T-helper 2 cell treated with Interferon-gamma antibody and Interleukin-4, amounts not matched to agents 100 ng/mL and 5 ng/mL, for 36 hours (primary cell): ENCODE measurements at regions not wholly inside any gene's neighbourhood (a gene's known extent, or its start where the extent isn't known, plus 50 kb on each side); places are given as distances from the start of the nearest gene placed in this dataset.
"Not testable (repeated sequence)": the region's sequence is repeated elsewhere in the genome, so short reads cannot be mapped to it uniquely, and the experiment has no call there.

Experiments
- intact Hi-C: fragments of 100-400 bp; cut with micrococcal nuclease; formaldehyde crosslinking; loops from one replicate; pipeline ENCODE4 v1.15.1; 2023

DNA sequence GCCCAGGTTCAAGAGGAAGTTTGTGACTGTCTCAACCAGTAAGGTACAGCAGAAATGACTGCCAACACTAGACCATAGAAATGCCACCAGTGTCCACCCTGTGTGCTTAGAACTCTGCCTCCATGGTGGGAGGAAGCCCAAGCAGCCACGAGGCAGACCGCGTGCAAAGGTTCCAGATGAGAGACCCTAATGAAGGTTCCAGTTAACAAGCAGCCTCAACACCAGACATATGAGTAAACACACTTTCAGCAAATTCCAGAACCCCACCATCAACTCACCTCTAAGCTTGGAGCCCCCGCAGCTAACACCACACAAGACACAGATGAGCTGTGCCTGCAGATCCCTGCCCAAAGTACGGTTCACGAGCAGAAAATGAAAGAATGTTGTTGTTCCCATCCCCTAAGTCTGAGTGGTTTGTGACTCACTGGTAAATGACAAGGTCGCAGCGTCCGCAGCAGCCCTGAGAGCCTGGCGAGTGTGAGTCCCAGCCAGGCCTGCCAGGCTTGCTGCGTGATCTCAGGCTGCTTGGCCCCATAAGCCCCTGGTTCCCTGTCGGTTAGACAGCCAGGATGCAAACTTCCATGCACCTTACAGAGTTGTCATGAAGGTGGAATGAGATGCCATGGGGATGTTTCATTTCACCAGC is 193.7 kb downstream of the C16orf95 start:
- intact Hi-C loops: no loop called here

GRCh38 chr16:87124405-87124804 is 192.8 kb downstream of the C16orf95 start:
- intact Hi-C loops: not testable (repeated sequence)

DNA sequence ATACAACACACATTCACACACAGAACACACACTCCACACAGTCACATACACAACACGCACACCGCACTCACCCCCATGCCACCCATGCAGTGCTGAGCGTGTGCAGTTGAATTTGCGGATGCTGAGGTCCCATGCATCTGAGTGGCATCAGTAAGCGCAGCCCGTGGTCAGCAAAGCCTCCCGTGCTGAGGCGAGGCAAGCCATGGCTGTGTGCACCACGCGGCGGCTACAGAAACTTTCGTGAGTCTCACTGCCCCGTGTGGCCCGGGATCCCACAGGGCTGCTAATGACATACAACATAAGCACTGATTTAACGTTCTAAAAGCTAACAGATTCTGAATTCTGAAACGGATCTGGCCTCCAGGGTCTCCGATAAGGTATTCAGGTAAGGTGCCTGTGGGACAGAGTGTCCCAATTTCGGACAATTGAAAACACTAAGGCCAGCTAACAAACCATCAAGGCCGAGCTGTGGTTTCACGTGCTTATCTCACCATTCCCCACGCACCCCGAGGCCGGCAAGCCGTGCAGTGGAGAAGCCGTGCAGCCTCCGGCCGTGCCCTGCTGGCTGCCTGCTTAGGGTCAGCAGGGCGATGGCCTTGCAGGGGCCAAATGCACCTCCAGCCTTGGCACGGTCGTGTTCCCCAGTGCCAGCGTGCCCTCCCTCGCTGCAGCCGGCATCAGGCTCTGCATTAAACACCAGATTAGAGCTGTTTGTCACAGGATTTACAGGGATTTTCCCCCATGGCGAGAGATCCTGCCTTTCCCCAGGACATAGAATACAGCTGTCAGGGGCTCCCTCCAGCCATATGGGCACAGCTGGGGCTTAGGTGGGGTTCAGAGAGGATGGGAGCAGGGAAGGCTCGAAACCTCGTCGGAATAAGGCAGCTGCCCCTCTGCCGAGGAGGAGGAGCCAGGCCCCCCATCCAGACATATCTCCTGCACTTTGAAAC is 191.7 kb downstream of the C16orf95 start:
- intact Hi-C loops: no loop called here

DNA sequence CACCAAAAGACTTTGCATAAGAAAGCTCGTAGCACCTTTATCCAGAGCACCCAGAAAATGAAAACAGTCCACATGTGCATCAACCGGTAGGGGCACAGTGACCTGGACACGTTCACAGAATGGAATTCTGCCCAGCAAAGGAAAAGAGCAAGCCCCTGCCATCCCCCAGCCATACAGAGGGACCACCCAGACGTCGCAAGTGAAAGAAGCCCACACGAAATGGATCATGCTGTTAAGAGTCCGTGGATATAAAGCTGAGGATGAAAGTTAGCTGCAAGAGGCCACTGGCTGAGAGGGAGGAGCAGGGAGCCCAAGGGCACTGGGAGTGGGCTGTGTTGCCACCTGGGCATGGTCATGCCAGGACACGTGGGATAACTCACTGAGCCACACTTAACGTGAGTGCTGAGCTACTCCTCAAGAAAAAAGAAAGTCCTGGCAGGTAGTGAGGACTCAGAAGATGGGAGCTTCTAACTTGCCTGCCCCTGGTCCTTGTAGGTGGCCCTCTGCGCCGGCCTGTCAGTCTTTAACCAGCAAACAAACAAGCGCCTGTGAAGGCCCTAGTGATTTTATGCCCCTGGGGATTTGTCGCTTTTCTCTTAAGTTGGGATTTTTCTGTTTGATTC is 190.7 kb downstream of the C16orf95 start:
- intact Hi-C loops: no loop called here

GRCh38 chr16:87127061-87127765 is 190.0 kb downstream of the C16orf95 start:
- intact Hi-C loops: no loop called here

DNA sequence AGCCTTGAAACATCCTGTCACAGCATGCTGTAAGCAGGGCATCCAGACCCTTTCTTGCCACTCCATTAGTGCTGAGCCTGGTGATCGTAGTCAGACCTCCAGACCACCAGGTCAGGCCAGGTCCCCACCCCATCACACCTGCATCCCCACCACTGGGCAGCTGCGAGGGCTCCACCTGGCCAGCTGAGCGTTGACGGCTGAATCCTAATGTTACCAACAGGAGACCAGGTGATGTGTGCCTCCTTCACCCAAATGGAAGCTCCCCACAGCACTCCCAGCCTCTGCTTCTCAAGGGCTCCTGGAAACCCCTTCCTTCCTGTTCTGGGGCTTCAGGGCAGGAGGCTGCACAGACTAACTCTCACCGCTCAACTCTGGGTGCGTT is 189.4 kb downstream of the C16orf95 start:
- intact Hi-C loops: no loop called here

GRCh38 chr16:87129771-87130170 is 187.4 kb downstream of the C16orf95 start:
- intact Hi-C loops: no loop called here

DNA sequence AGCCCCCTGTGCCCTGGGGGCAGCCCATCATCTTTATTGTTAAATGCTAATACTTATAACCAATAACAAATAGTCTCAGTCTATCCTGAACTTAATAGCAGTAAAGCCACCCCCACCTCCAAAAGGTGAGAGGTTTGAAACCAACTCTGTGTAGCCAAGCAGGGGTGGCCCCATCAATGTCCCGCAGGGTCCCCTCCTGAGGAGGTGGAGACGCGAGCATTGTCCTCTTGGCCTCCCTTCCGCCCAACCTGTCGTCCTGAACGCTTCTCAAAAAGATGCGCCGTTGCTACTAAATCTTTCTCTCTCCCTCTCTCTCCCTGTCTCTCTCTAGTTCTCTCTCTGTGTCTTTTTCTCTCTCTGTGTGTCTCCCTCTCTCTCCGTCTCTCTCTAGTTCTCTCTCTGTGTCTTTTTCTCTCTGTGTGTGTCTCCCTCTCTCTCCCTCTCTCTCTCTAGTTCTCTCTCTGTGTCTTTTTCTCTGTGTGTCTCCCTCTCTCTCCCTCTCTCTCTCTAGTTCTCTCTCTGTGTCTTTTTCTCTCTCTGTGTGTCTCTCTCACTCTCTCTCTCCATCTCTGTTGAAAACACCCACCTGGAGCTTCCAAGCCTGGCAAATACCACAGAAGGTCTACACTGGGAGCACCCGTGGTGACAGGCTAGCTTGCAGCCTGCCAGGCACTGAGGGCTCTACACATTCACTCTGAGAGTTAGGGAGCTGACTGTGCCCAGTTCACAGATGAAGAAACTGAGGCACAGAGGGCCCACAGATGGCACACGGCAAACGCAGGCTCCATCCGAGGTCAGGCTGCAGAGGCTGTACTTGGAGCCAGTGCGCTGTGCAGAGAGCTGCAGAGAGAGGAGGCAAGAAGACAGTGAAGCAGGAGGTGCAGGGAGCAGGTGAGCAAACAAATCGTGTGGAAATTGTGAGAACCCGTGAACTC is 185.9 kb downstream of the C16orf95 start:
- intact Hi-C loops: no loop called here

DNA sequence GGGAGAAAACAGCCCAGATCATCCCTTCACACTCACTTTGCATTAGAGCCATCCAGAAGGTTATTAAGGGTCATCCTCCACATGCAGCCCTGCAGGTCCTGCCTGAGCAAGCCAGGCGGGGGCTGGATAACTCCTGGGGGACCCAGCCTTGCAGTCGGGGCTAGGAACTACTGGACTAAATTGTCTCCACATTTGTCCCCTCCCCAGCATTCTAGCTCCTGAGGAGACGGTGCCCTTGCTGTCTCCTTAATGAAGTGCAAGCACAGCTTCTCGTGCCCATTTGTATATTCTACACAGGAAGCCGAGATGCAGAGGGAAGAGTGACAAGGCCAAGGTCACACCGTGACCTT is 185.2 kb downstream of the C16orf95 start:
- intact Hi-C loops: no loop called here

- intact Hi-C loops: no loop called here
These were observed 184.7 kb downstream of the C16orf95 start for GRCh38 chr16:87132361-87133014.

DNA sequence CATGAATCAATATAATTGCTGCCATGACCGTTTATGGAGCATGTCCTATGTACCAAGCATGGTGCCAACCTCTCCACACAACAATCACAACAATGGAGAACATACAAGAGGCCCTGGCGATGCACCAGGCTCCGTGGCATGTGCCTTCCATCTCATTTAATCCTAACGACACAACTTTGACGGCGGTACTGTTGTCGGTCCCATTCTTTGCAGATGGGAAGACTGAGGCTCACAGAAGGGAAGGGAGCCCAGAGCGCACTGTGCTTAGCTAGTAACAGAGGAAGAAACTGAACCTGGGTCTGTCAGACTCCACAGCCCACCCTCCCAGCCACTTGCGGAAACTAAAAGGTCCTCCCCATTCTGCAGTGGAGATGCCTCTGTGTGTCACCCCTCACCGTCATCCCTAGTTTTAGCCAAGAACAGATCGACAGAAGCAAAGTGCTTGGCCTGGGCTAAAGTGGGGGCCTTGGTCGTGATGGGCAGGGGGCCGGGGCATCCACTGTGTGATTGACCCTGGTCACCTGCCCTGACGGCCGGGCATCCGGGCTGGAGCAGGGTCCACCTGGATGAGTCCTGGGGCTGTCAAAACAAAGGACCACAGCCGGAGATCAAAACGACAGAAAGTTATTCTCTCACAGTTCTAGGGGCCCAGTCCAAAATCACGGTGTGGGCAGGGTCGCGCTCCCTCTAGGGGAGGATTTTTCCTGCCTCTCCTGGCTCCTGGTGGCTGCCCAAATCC is 183.9 kb downstream of the C16orf95 start:
- intact Hi-C loops: no loop called here

GRCh38 chr16:87133966-87134627 is 183.1 kb downstream of the C16orf95 start:
- intact Hi-C loops: no loop called here

GRCh38 chr16:87134628-87134995 is 182.6 kb downstream of the C16orf95 start:
- intact Hi-C loops: no loop called here

DNA sequence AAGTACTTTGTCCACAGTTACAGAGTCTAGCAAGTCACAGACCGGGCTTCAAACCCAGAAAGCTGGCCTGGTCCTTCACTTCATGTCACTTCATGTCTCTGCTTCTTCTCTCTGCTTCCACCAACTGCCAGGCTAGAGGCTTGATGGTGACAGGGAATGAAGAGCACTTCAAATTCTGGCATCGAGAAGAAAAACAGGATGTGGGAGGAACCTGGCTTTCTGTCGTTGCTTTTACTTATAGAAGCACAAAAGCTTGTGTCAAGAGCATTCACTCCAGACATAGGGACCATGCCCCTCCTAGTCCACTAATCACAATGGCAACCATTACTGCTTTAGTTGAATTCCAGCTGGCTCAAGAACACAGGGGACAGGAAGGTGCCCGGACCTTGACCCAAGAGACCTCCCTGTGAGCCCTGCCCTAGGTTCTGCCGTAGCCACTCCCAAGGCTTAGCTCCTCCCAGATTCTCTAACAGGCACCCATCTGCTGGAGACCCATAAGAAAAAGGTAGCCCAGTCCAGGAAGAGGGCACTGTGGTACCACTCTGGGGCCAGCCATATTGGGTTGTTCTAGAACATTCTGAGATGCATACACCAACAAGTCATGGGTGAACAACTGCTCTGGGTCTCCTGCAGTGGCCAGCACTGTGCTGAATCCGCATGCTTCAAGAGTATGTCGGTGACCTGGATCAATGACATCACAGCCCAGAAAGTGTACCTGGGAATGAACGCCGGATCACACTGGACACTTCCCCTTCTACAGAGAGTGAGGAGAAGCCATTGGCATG is 181.8 kb downstream of the C16orf95 start:
- intact Hi-C loops: no loop called here

- intact Hi-C loops: no loop called here
These were observed 178.9 kb downstream of the C16orf95 start for GRCh38 chr16:87138316-87138715.

DNA sequence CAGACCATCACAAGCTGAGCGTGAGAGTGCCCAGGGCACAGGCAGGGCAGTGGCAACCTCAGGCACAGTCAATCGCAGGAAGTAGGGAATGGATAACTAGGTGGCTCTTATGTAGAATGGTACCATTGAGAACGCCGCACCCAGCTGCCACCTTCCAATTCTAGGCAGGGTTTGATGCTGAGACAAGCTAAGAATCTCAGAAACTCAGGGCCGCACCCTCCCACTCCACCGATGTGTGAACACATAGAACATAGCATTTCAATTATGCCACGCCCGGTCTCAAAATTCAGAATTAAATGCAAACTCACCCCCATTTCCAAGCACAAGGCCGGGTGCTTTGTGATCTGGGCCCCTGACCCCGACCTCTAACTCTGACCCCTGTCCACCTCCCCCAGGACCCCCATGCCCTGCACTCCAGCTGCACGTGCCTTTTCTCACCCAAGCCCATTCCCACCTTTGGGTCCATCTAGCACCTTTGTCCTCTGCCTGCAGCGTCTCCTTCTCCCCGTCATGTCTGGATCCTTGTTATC is 178.4 kb downstream of the C16orf95 start:
- intact Hi-C loops: no loop called here

- intact Hi-C loops: no loop called here
These were observed 176.7 kb downstream of the C16orf95 start for GRCh38 chr16:87140211-87141200.
